Natural killer cell (primary cell): ENCODE measurements at regions not wholly inside any gene's neighbourhood (a gene's known extent, or its start where the extent isn't known, plus 50 kb on each side); places are given as distances from the start of the nearest gene placed in this dataset.

ENCODE experiments used
- ATAC-seq, 3 donors: fragments of 150-1000 bp in 2 of 3; fragments of 200-7000 bp in 1 of 3; cut with Tn5 transposase; 1 replicate in 1 of 3; 2 replicates in 2 of 3; pipeline ENCODE4 v1.10.0; 2021; ENCODE audit warnings: mild to moderate bottlenecking in 2 of 3, moderate library complexity in 2 of 3
- DNase-seq, 2 donors: peaks; one replicate each; pipeline versions ENCODE4 v3.0.0 to v3.0.0-alpha.2; 2013 to 2021; ENCODE audit warnings: mixed read lengths in 1 of 2
- H3K27ac ChIP-seq: one replicate; pipeline ENCODE4 v1.5.1; 2013; ENCODE audit warnings: mild to moderate bottlenecking, low read length
- H3K27me3 ChIP-seq: one replicate; pipeline ENCODE4 v1.6.1; 2013; ENCODE audit warnings: low read length; ENCODE audit not compliant: control insufficient read depth, insufficient read depth
- H3K36me3 ChIP-seq: one replicate; pipeline ENCODE4 v1.6.1; 2013; ENCODE audit warnings: low read length; ENCODE audit not compliant: control insufficient read depth, insufficient read depth
- H3K4me1 ChIP-seq: one replicate; pipeline ENCODE4 v1.6.1; 2013; ENCODE audit warnings: low read length; ENCODE audit not compliant: control insufficient read depth, insufficient read depth
- H3K4me3 ChIP-seq: one replicate; pipeline ENCODE4 v1.5.1; 2013; ENCODE audit warnings: low read length
- H3K9me3 ChIP-seq: one replicate; pipeline ENCODE4 v1.6.1; 2013; ENCODE audit warnings: low read length; ENCODE audit not compliant: control insufficient read depth, insufficient read depth
- H3K27ac Mint-ChIP-seq, 2 donors: one replicate each; pipeline ENCODE4 v1.8.0; 2022; ENCODE audit warnings: mild to moderate bottlenecking in 2 of 2, mixed read lengths in 2 of 2, moderate library complexity in 1 of 2
- H3K27me3 Mint-ChIP-seq, 2 donors: one replicate each; pipeline ENCODE4 v1.8.0; 2022; ENCODE audit warnings: low read depth in 2 of 2, mixed read lengths in 2 of 2
- H3K36me3 Mint-ChIP-seq: one replicate; pipeline ENCODE4 v1.8.0; 2022; ENCODE audit warnings: mixed read lengths
- H3K4me1 Mint-ChIP-seq, 2 donors: one replicate each; pipeline ENCODE4 v1.8.0; 2022; ENCODE audit warnings: mixed read lengths in 2 of 2
- H3K4me3 Mint-ChIP-seq: one replicate; pipeline ENCODE4 v1.8.0; 2022; ENCODE audit warnings: mild to moderate bottlenecking, moderate library complexity, mixed read lengths
- H3K9me3 Mint-ChIP-seq, 2 donors: one replicate each; pipeline ENCODE4 v1.8.0; 2022; ENCODE audit warnings: mixed read lengths in 2 of 2
- CTCF ChIP-seq: fragments of 200-600 bp; IDR thresholded peaks from one replicate; pipeline ENCODE4 v1.8.0; 2022; ENCODE audit warnings: antibody characterized with exemption
- WGBS: methylation state at CpG from one replicate; pipeline ENCODE4 v1.1.7; 2013; ENCODE audit warnings: missing lambda C conversion rate; ENCODE audit not compliant: insufficient coverage; 5-methylcytosine and 5-hydroxymethylcytosine counted together
- intact Hi-C: fragments of 100-400 bp; cut with micrococcal nuclease; formaldehyde crosslinking; loops from one replicate; pipeline ENCODE4 v1.14.2; 2022

GRCh38 chr20:40072907-40073306 is 616.1 kb downstream of the MAFB start:
- H3K9me3 ChIP-seq = no peaks in the 10 kb centered on the region
- H3K4me3 ChIP-seq = no peak overlapping the region
- peaks cover 5 to 9% of the 10 kb centered on the region in 2 donors for H3K9me3 Mint-ChIP-seq
- H3K4me1 Mint-ChIP-seq = no peaks in the 10 kb centered on the region
- no peak overlapping the region for H3K27ac Mint-ChIP-seq
- intact Hi-C loops = no loop called here
- no peaks in the 10 kb centered on the region for H3K27me3 ChIP-seq
- WGBS = no CpG with 5 or more reads among the region's 2 CpGs
- TF ChIP-seq CTCF = no peak
- H3K4me1 ChIP-seq = no peaks in the 10 kb centered on the region
- H3K4me3 Mint-ChIP-seq = no peak overlapping the region
- no peak overlapping the region for H3K27ac ChIP-seq
- no peak for ATAC-seq
- H3K36me3 ChIP-seq = no peaks in the 10 kb centered on the region
- H3K36me3 Mint-ChIP-seq = no peaks in the 10 kb centered on the region
- no peaks in the 10 kb centered on the region for H3K27me3 Mint-ChIP-seq
- no peak for DNase-seq

DNA sequence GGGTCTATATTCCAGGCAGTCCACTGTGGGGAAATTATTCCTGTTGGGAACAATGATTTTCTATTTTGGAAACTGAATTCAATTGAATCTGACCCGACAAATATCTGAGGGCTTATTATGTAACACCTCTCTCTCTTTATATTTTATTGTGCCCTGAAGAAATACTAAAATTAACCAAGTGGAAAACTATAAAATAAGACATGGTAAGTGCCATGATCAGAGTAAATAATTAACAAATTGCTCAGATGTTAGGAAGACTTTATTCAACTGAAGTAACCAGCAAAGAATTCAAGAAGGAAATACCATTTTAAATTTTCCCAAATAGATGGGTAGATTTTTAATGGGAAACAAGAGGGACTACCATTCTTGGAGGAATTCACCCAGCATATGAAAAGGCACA is 632.9 kb downstream of the MAFB start:
- H3K9me3 ChIP-seq = no peaks in the 10 kb centered on the region
- no peak overlapping the region for H3K27ac Mint-ChIP-seq
- no peak overlapping the region for H3K27ac ChIP-seq
- no peaks in the 10 kb centered on the region for H3K27me3 Mint-ChIP-seq
- H3K4me3 Mint-ChIP-seq = no peak overlapping the region
- no peaks in the 10 kb centered on the region for H3K4me1 Mint-ChIP-seq
- no peak for TF ChIP-seq CTCF
- no peak overlapping the region for H3K4me3 ChIP-seq
- intact Hi-C loops = no loop called here
- H3K4me1 ChIP-seq = no peaks in the 10 kb centered on the region
- no peaks in the 10 kb centered on the region for H3K36me3 Mint-ChIP-seq
- WGBS = no CpG with 5 or more reads among the region's 1 CpG
- ATAC-seq (no peak), DNase-seq (no peak)
- no peaks in the 10 kb centered on the region for H3K36me3 ChIP-seq
- peaks cover 3 to 4% of the 10 kb centered on the region in 2 donors for H3K9me3 Mint-ChIP-seq
- H3K27me3 ChIP-seq = no peaks in the 10 kb centered on the region

GRCh38 chr20:40055711-40056110 is 633.3 kb downstream of the MAFB start:
- H3K27ac Mint-ChIP-seq = no peak overlapping the region
- H3K27me3 Mint-ChIP-seq = no peaks in the 10 kb centered on the region

More at GRCh38 chr20:40055711-40056110, 633.3 kb downstream of the MAFB start:
- intact Hi-C loops = no loop called here
- DNase-seq (no peak), ATAC-seq (no peak)
- Mint-ChIP-seq H3K9me3 (peaks cover 3 to 4% of the 10 kb centered on the region in 2 donors), H3K4me3 (no peak overlapping the region), H3K4me1 (no peaks in the 10 kb centered on the region), H3K36me3 (no peaks in the 10 kb centered on the region)
- no peak overlapping the region for H3K27ac ChIP-seq
- H3K27me3 ChIP-seq = no peaks in the 10 kb centered on the region
- no peak overlapping the region for H3K4me3 ChIP-seq
- H3K9me3 ChIP-seq = no peaks in the 10 kb centered on the region
- no peaks in the 10 kb centered on the region for H3K36me3 ChIP-seq
- no peak for TF ChIP-seq CTCF
- no peaks in the 10 kb centered on the region for H3K4me1 ChIP-seq
